ENCODE measurements at regions not wholly inside any gene's neighbourhood (a gene's known extent, or its start where the extent isn't known, plus 50 kb on each side); places are given as distances from the start of the nearest gene placed in this dataset.

- DNase-seq, result no peak
- Histone ChIP-seq H3K27ac (no peak overlapping the region), H3K4me3 (ENCODE audit: low read depth, low read length) (no peak overlapping the region), H3K27me3 (replicated peaks) (no peaks in the 10 kb centered on the region), H3K36me3 (replicated peaks) (no peaks in the 10 kb centered on the region)
- TF ChIP-seq CTCF (IDR thresholded peaks at IDR 0.05; ENCODE audit: low read depth, low read length, missing control alignments), result no peak
- in situ Hi-C loops (cut with HindIII; ENCODE audit: low pct_ligation_motif_present, low sequenced_read_pairs), result no loop called here
Observed at GRCh38 chr6:25058441-25058840, 122.7 kb upstream of the RIPOR2 start.

DNA sequence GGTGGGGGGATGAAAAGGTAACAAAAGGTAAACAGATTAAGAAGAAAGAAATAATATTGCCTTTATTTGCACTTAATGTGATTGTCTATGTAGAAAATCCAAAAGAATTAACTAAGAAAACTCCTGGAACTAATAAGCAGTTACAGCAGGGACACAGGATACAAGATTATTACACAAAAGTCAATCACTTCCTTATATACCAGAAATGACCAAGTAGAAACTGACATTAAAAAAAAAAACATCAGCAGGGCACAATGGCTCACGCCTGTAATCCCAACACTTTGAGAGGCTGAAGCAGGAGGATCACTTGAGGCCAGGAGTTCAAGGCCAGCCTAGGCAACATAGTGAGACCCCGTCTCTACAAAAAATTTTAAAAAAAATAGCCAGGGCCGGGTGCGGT is 123.2 kb upstream of the RIPOR2 start:
- in situ Hi-C loops (cut with HindIII; ENCODE audit: low pct_ligation_motif_present, low sequenced_read_pairs), result no loop called here
- H3K27me3 ChIP-seq (replicated peaks), result no peaks in the 10 kb centered on the region
- H3K36me3 ChIP-seq (replicated peaks), result no peaks in the 10 kb centered on the region
- H3K27ac ChIP-seq, result no peak overlapping the region
- no peak overlapping the region for H3K4me3 ChIP-seq (ENCODE audit: low read depth, low read length)
- DNase-seq, result no peak
- no peak for TF ChIP-seq CTCF (IDR thresholded peaks at IDR 0.05; ENCODE audit: low read depth, low read length, missing control alignments)

GRCh38 chr6:25060522-25060921 is 124.8 kb upstream of the RIPOR2 start:
- H3K36me3 ChIP-seq (replicated peaks), result no peaks in the 10 kb centered on the region
- H3K27me3 ChIP-seq (replicated peaks), result no peaks in the 10 kb centered on the region
- no peak for DNase-seq
- TF ChIP-seq CTCF (IDR thresholded peaks at IDR 0.05; ENCODE audit: low read depth, low read length, missing control alignments), result no peak
- H3K4me3 ChIP-seq (ENCODE audit: low read depth, low read length), result no peak overlapping the region
- in situ Hi-C loops (cut with HindIII; ENCODE audit: low pct_ligation_motif_present, low sequenced_read_pairs), result no loop called here
- H3K27ac ChIP-seq, result no peak overlapping the region

DNA sequence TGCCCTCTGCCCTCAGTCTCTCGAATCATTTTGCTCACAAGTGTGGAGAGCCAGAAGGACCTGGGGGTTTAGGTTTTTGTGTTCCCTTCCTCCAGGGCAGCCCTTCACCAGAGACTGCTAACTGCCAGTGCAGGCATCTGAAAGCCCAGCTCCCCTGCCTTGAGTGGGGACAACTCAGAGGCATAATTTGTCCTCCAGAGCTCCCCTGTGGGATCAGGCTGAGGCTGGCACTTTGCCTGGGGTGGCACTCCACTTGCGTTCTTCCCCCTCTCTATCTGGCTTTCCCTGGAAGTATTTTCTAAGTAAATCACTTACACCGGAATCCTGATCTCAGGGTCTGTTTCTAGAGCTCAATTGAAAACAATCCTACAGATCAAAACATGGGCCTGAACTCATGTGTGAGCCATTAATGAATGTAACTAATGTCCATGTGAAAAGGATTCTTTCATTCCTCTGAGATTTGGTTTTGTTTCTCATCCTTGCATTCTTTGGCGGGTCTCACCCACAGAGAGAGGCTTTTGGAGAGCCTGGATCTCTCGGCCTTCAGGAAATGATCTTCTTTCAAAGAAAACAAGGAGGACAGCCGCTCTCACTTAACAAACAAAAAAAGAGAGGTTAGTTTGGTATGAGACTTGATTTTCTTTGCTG is 125.7 kb upstream of the RIPOR2 start:
- DNase-seq, result peak; percentile 36
- in situ Hi-C loops (cut with HindIII; ENCODE audit: low pct_ligation_motif_present, low sequenced_read_pairs), result no loop called here

GRCh38 chr6:25062070-25062811 is 126.5 kb upstream of the RIPOR2 start:
- no peak for DNase-seq

More for the DNA sequence above, 125.7 kb upstream of the RIPOR2 start:
- H3K27me3 ChIP-seq (replicated peaks), result no peaks in the 10 kb centered on the region
- H3K4me3 ChIP-seq (ENCODE audit: low read depth, low read length), result no peak overlapping the region
- H3K27ac ChIP-seq, result peak overlapping the region; percentile 35
- H3K36me3 ChIP-seq (replicated peaks), result no peaks in the 10 kb centered on the region
- no peak for TF ChIP-seq CTCF (IDR thresholded peaks at IDR 0.05; ENCODE audit: low read depth, low read length, missing control alignments)

More at GRCh38 chr6:25062070-25062811, 126.5 kb upstream of the RIPOR2 start:
- H3K27me3 ChIP-seq (replicated peaks), result no peaks in the 10 kb centered on the region
- H3K4me3 ChIP-seq (ENCODE audit: low read depth, low read length), result no peak overlapping the region
- TF ChIP-seq CTCF (IDR thresholded peaks at IDR 0.05; ENCODE audit: low read depth, low read length, missing control alignments), result no peak
- H3K36me3 ChIP-seq (replicated peaks), result no peaks in the 10 kb centered on the region
- in situ Hi-C loops (cut with HindIII; ENCODE audit: low pct_ligation_motif_present, low sequenced_read_pairs), result no loop called here
- no peak overlapping the region for H3K27ac ChIP-seq
